Activated CD4-positive, CD25-positive, alpha-beta regulatory T cell treated with anti-CD3 and anti-CD28 coated beads, Interleukin-2, amount 50 U/mL, for 24 hours (primary cell): ENCODE measurements at regions not wholly inside any gene's neighbourhood (a gene's known extent, or its start where the extent isn't known, plus 50 kb on each side); places are given as distances from the start of the nearest gene placed in this dataset.

Experiments used
- ATAC-seq, 2 donors: fragments of 150-1000 bp; cut with Tn5 transposase; one replicate each; pipeline ENCODE4 v1.10.0; 2021; ENCODE audit warnings: mild to moderate bottlenecking in 1 of 2, moderate library complexity in 1 of 2

- ATAC-seq, result no peak
Measured at GRCh38 chr18:59752666-59753065, 55.4 kb upstream of the CCBE1 start.

- ATAC-seq, result no peak
Measured at GRCh38 chr18:59751186-59751585, 54.0 kb upstream of the CCBE1 start.

GRCh38 chr18:59748628-59749360, 51.6 kb upstream of the CCBE1 start:
- ATAC-seq, result no peak
